Keratinocyte (primary cell): ENCODE measurements at regions not wholly inside any gene's neighbourhood (a gene's known extent, or its start where the extent isn't known, plus 50 kb on each side); places are given as distances from the start of the nearest gene placed in this dataset.

Source experiments
- DNase-seq: peaks from one replicate; pipeline ENCODE4 v3.0.0-alpha.2; 2011; ENCODE audit warnings: low read depth, missing footprints, low spot score
- FAIRE-seq: peaks from 2 replicates; lab custom pipeline; 2011; peaks lifted over from hg19 to GRCh38; lab: Jason Lieb, UNC
- H2AFZ ChIP-seq: 2 replicates; pipeline ENCODE4 v1.6.0; 2012; ENCODE audit warnings: low read length, control low read depth, inconsistent platforms; ENCODE audit not compliant: control insufficient read depth
- H3K27ac ChIP-seq: 2 replicates; pipeline ENCODE4 v1.5.1; 2011; ENCODE audit warnings: low read length; ENCODE audit not compliant: control insufficient read depth, insufficient read depth
- H3K27me3 ChIP-seq: 3 replicates; pipeline ENCODE4 v1.6.0; 2011; ENCODE audit warnings: low read length; ENCODE audit not compliant: control insufficient read depth, insufficient read depth; ENCODE audit errors: extremely low read depth
- H3K36me3 ChIP-seq, 2 experiments: 2 replicates in 1 of 2; 3 replicates in 1 of 2; pipeline ENCODE4 v1.5.1; 2011; ENCODE audit warnings: low read length in 2 of 2, mild to moderate bottlenecking in 1 of 2; ENCODE audit not compliant: control insufficient read depth in 2 of 2, insufficient read depth in 2 of 2; ENCODE audit errors: extremely low read depth in 1 of 2
- H3K4me1 ChIP-seq: 3 replicates; pipeline ENCODE4 v1.5.1; 2011; ENCODE audit warnings: low read length; ENCODE audit not compliant: control insufficient read depth, insufficient read depth; ENCODE audit errors: extremely low read depth
- H3K4me2 ChIP-seq: 3 replicates; pipeline ENCODE4 v1.6.0; 2011; ENCODE audit warnings: low read depth, low read length; ENCODE audit not compliant: control insufficient read depth, insufficient read depth; ENCODE audit errors: extremely low read depth
- H3K4me3 ChIP-seq, 3 experiments: fragments of 200-600 bp in 1 of 3; sonication (generic) in 1 of 3; 2 replicates in 2 of 3; 3 replicates in 1 of 3; pipeline ENCODE4 v1.5.1; 2011 to 2016; ENCODE audit warnings: low read length in 3 of 3, mild to moderate bottlenecking in 3 of 3, control low read depth in 2 of 3, inconsistent platforms in 1 of 3, low read depth in 1 of 3, mixed read lengths in 1 of 3, mixed run types in 1 of 3, moderate library complexity in 1 of 3; ENCODE audit not compliant: control insufficient read depth in 2 of 3, insufficient read depth in 2 of 3; ENCODE audit errors: extremely low read depth in 1 of 3
- H3K79me2 ChIP-seq: 2 replicates; pipeline ENCODE4 v1.6.0; 2012; ENCODE audit warnings: low read length; ENCODE audit not compliant: control insufficient read depth, insufficient read depth
- H3K9ac ChIP-seq: 3 replicates; pipeline ENCODE4 v1.6.0; 2011; ENCODE audit warnings: low read length; ENCODE audit not compliant: control insufficient read depth, insufficient read depth; ENCODE audit errors: extremely low read depth
- H3K9me1 ChIP-seq: 3 replicates; pipeline ENCODE4 v1.6.0; 2011; ENCODE audit warnings: low read length; ENCODE audit not compliant: control insufficient read depth, insufficient read depth; ENCODE audit errors: extremely low read depth
- H3K9me3 ChIP-seq: 2 replicates; pipeline ENCODE4 v1.5.1; 2012; ENCODE audit warnings: low read depth, low read length; ENCODE audit not compliant: control insufficient read depth
- H4K20me1 ChIP-seq: 3 replicates; pipeline ENCODE4 v1.6.0; 2011; ENCODE audit warnings: low read length; ENCODE audit not compliant: control insufficient read depth, insufficient read depth; ENCODE audit errors: extremely low read depth
- CTCF ChIP-seq, 3 experiments: IDR thresholded peaks in 1 of 3; conservative IDR thresholded peaks in 1 of 3; optimal IDR thresholded peaks in 1 of 3; 2 replicates in 2 of 3; 3 replicates in 1 of 3; pipeline versions ENCODE3 to v1.5.1; 2011; ENCODE audit warnings: low read length in 3 of 3, mild to moderate bottlenecking in 3 of 3, moderate library complexity in 2 of 3, control low read depth in 1 of 3, inconsistent platforms in 1 of 3; ENCODE audit not compliant: insufficient read depth in 2 of 3; ENCODE audit errors: extremely low read depth in 1 of 3
- EZH2 ChIP-seq: IDR thresholded peaks from one replicate; pipeline ENCODE4 v1.6.1; 2012; ENCODE audit warnings: inconsistent platforms, mild to moderate bottlenecking, low read length, moderate library complexity
- dilution Hi-C: fragments of 300-500 bp; cut with MboI; formaldehyde crosslinking; loops from one replicate; pipeline ENCODE4 v1.7.0; 2020; ENCODE audit warnings: low sequenced_read_pairs; ENCODE audit not compliant: extremely low pct_ligation_motif_present

GRCh38 chr7:46126675-46127300, 205.7 kb upstream of the IGFBP3 start:
- Histone ChIP-seq H3K27ac (no peak overlapping the region), H3K36me3 (no peaks in the 10 kb centered on the region), H3K4me3 (no peak overlapping the region), H3K4me1 (peaks cover 4% of the 10 kb centered on the region), H3K4me2 (no peak overlapping the region), H3K27me3 (no peaks in the 10 kb centered on the region), H4K20me1 (no peaks in the 10 kb centered on the region), H3K9ac (no peak overlapping the region), H3K79me2 (no peaks in the 10 kb centered on the region), H3K9me1 (no peaks in the 10 kb centered on the region), H3K9me3 (no peaks in the 10 kb centered on the region), H2AFZ (no peak overlapping the region)
- dilution Hi-C loops = no loop called here
- TF ChIP-seq CTCF (optimal IDR thresholded peaks at IDR 0.05 in 1 of 3, IDR thresholded peaks at IDR 0.05 in 1 of 3, conservative IDR thresholded peaks at IDR 0.05 in 1 of 3; ENCODE audit: extremely low read depth in 1 of 3, insufficient read depth in 2 of 3, low read length in 3 of 3) = no peak
- no peak for TF ChIP-seq EZH2
- no peak for DNase-seq
- FAIRE-seq = no peak

- Histone ChIP-seq H3K9ac (no peak overlapping the region), H3K4me1 (peaks cover 4% of the 10 kb centered on the region), H3K27me3 (no peaks in the 10 kb centered on the region), H3K79me2 (no peaks in the 10 kb centered on the region), H4K20me1 (no peaks in the 10 kb centered on the region), H3K4me3 (no peak overlapping the region), H2AFZ (no peak overlapping the region), H3K36me3 (no peaks in the 10 kb centered on the region), H3K9me1 (no peaks in the 10 kb centered on the region), H3K27ac (no peak overlapping the region), H3K9me3 (no peaks in the 10 kb centered on the region), H3K4me2 (no peak overlapping the region)
- FAIRE-seq = no peak
- dilution Hi-C loops = no loop called here
- TF ChIP-seq EZH2 (no peak), CTCF (optimal IDR thresholded peaks at IDR 0.05 in 1 of 3, IDR thresholded peaks at IDR 0.05 in 1 of 3, conservative IDR thresholded peaks at IDR 0.05 in 1 of 3; ENCODE audit: extremely low read depth in 1 of 3, insufficient read depth in 2 of 3, low read length in 3 of 3) (no peak)
- DNase-seq = no peak
Measured at GRCh38 chr7:46123756-46124343, 202.8 kb upstream of the IGFBP3 start.
